Suppressor macrophage treated with lipopolysaccharide for 4 hours (primary cell): ENCODE measurements at regions not wholly inside any gene's neighbourhood (a gene's known extent, or its start where the extent isn't known, plus 50 kb on each side); places are given as distances from the start of the nearest gene placed in this dataset.

ENCODE experiments used
- DNase-seq: peaks from one replicate; pipeline ENCODE4 v3.0.0-alpha.2; 2020

GRCh38 chr5:10173716-10174115 lies 76.0 kb downstream of the ATPSCKMT start:
- peak; percentile 54 for DNase-seq

- DNase-seq = peak; percentile 77
Observed at GRCh38 chr5:10172247-10172646, 77.4 kb downstream of the ATPSCKMT start.

- DNase-seq = no peak
Observed at GRCh38 chr5:10169359-10169758, 80.3 kb downstream of the ATPSCKMT start.

- no peak for DNase-seq
Observed at GRCh38 chr5:10168254-10168653, 81.4 kb downstream of the ATPSCKMT start.

DNA sequence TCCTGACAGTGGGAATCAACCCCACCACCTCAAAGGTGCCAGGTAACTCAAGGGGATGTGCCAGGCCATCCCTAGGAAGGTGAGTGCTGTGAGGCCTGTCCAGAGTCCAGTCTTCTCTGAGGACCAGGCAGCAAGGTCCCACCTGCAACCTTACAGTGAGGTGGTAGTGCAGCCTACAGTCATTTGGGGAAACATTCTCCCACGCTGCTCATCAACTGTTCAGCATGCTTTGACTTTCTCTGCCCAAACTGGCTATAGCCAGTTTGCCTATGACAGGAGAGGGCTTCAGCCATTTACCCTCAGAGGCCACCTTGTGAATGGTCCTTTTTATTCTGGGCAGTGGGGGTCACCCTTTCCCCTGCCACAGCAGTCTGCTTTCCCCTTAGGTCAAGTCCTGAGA lies 81.9 kb downstream of the ATPSCKMT start:
- no peak for DNase-seq

DNA sequence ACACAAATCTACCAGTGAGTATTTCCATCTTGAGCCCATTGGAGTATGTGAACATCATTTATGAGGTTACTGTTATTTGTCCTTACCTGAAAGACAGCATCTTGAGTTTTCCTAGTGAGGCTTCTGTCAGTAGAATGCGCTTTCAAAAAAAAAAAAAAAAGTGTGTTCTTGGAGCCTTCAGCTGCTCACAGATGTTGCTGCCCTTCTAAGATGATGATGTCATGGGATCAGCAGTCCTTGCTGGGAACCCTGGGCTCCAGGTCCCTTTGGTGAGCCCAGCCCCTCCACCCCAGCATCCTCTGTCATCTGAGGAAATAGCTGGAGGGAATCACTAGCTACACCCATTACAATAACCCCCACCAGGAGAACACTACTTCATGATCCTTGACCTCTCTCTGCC lies 83.3 kb downstream of the ATPSCKMT start:
- DNase-seq = no peak

- no peak for DNase-seq
Observed at GRCh38 chr5:10162468-10162867, 87.2 kb downstream of the ATPSCKMT start.

DNA sequence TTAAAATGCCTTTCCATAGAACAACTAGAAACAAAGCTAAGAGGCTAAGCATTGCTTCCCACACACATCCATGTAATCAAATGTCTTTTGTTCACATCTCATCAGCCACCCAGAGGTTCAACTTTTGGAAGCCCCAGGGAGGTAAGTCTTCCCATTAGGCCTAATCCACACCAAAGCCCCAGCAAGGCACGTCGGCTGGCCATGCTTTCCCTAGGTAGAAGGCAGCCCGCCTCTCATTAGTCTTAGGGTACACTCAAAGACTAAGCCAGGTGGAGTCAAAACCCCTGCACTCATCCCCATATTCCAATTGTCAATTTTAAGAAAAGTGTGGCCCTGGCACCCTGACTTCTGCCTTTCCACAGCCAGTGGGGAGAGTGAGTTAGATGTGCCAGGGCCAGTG lies 87.9 kb downstream of the ATPSCKMT start:
- DNase-seq = no peak

GRCh38 chr5:10160241-10160640 lies 89.4 kb downstream of the ATPSCKMT start:
- no peak for DNase-seq

DNA sequence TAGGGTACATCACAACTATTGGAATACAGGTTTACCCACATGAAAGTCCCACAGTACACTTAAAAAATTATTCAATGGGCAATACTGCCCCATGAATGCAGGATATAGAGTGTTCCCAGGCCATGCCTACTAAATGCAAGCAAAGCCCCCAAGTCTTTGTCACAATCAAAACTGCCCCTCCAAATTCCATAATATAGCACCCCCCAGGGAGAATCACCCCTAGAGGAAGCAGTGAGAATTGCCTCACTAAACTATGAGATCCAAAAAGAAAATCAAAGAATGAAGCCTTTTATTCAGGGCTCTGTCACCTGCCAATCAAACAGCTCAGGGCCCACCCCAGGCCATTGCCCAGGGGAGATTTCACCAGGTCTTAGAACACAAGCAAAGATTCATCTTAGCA lies 90.8 kb downstream of the ATPSCKMT start:
- no peak for DNase-seq

- no peak for DNase-seq
Observed at GRCh38 chr5:10157085-10157669, 92.5 kb downstream of the ATPSCKMT start.

DNA sequence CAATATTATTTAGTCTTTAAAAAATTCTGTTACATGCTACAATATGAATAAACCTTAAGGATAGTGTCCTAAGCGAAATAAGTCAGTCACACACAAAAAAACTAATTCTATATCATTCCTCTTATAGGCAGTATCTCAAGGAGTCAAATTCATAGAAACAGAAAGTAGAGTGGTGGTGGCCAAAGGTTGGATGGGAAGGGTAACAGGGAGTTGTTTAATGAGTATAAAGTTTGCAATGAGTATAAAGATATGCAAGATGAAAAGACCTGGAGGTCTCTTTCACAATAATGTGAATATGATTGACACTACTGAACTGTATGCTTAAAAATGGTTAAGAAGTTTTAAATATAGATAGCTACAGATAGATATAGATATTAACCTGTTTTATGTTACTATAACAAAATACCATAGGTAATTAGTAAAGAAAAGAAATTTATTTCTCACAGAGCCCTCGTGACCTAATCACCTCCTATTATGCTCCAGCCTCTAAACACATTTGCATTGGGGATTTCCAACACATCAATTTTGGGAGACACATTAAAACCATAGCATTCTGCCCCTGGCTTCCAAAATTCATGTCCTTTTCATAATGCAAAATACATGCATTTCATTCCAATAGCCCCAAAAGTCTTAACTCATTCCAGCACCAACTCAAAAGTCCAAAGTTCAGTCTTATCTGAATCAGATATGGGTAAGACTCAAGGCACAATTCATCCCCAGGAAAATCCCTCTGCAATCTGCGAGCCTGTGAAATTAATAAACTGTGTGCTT lies 93.6 kb downstream of the ATPSCKMT start:
- DNase-seq = no peak

DNA sequence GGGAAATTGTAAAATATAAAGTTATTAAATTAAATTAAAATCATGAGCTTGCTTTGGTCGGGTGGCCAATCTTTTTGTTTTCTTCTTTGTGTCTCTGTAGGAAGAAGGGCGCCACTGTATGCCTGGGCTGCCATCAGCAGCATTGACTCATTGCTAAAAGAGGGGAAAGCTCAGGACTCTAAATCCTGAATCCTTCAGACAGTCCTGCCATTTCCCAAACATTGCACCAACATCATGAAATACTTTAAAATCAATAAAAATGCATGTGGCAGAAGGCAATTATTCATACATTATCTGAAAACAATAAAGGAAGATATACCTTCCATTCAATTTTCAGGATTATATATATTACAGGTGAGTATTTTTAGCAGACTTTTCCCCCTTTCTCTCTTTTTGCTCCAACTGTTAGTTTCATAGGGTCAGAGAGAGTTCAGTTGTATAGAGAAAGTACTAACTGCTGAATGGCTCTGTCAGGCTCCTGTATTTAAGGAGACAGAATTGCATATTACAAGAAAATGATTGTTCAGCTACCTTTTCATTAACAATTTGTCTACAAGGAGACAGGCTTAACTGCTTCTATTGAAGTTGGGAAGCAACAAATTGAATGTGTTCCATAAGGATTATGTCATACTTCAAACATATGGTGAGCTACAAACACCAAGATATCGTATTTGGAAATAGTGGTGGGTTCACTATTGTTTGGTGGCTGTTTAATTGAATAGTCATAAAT lies 95.7 kb downstream of the ATPSCKMT start:
- DNase-seq = no peak

DNA sequence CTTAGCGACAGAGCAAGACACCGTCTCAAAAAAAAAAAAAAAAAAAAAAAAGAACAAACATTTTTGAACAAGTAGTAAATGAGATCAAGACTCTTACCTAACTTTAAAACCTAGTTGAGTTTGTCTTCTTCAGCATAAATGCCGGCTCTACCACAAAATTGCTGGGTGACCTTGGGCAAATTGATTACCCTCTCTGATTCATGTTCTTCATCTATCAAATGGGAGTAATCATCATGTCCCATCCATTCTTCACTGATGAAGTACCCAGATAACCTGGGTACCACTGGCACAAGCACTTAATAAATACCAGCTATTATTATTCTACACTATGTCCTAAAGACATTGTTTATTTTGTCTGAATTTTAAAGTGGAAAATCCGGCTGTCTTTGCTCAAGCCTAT lies 96.3 kb downstream of the ATPSCKMT start:
- no peak for DNase-seq

GRCh38 chr5:10151656-10152055 lies 98.0 kb downstream of the ATPSCKMT start:
- no peak for DNase-seq

GRCh38 chr5:10149911-10150310 lies 99.8 kb downstream of the ATPSCKMT start:
- no peak for DNase-seq

GRCh38 chr5:10145923-10146401 lies 103.7 kb downstream of the ATPSCKMT start:
- no peak for DNase-seq

- DNase-seq = no peak
Observed at GRCh38 chr5:10144040-10144439, 105.6 kb downstream of the ATPSCKMT start.

DNA sequence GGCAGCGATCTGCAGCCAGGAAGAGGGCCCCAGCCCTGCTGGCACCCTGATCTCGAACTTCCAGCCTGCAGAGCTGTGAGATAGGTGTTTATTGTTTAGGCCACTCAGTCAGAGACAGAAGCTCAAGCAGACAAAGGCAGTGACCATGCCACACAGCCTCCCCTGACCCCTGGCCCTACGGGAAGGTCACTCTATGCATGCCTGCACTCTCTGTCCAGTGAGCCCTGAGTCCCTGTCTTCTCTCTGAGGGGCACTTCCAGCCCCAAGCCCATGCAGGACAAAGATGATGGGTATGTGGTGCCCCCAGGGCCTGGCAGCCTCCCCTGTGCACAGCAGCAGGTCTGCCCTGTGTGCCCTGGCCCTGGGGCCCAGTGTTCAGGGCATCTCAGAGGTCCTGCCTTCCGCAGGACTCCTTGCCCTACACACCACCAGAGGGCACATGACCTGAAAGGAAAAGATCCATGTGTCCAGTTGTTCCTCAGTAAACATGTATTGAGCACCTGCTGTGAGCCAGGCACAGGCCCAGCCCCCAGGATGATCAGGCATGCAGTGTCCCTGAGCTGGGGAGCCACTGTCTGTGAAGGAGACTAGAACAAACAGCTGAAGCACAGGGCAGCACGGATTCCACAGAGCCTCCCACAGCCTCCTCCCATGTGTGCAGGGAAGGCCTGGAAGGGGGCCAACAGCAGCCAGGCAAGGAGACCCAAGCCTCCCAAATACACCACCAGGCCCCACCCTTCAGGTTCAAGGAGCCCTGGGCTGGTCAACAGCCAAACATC lies 109.3 kb downstream of the ATPSCKMT start:
- DNase-seq = peak; percentile 3

- no peak for DNase-seq
Observed at GRCh38 chr5:10138395-10139057, 111.2 kb downstream of the ATPSCKMT start.

DNA sequence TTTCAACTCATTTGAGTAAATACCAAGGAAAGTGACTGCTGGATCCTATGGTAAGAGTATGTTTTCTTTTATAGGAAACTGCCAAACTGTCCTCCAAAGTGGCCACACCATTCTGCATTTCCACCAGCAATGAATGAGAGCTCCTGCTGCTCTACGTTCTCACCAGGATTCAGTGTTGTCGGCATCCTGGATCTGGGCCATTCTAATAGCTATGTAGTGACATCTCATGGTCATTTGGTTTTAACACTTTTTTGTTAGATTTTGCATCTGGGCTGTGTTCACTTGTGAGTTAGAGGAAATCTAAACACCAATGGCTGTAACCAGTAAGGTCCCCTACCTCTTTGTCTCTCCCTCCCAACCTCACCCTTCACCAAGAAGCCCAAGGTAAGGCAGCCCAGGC lies 115.9 kb downstream of the ATPSCKMT start:
- no peak for DNase-seq

GRCh38 chr5:10130881-10131280 lies 118.8 kb downstream of the ATPSCKMT start:
- no peak for DNase-seq

- DNase-seq = no peak
Observed at GRCh38 chr5:10126900-10127299, 122.8 kb downstream of the ATPSCKMT start.
